SKM-1 treated with dmso at 0.1 percent for 144 hours (cell line): ENCODE measurements at regions not wholly inside any gene's neighbourhood (a gene's known extent, or its start where the extent isn't known, plus 50 kb on each side); places are given as distances from the start of the nearest gene placed in this dataset.

Experiments used
- DNase-seq: peaks from one replicate; lab custom pipeline; 2025; ENCODE audit not compliant: unreplicated experiment; lab: John Stamatoyannopoulos, UW

GRCh38 chr13:33512880-33513554 lies 227.5 kb upstream of the STARD13 start:
- DNase-seq, result no peak

- no peak for DNase-seq
These were observed 228.8 kb upstream of the STARD13 start for GRCh38 chr13:33514362-33514761.

- no peak for DNase-seq
These were observed 229.6 kb upstream of the STARD13 start for GRCh38 chr13:33515146-33515545.

- DNase-seq, result no peak
These were observed 232.9 kb upstream of the STARD13 start for GRCh38 chr13:33518452-33518851.

- DNase-seq, result no peak
These were observed 234.3 kb upstream of the STARD13 start for GRCh38 chr13:33519561-33520467.

- no peak for DNase-seq
These were observed 234.9 kb upstream of the STARD13 start for GRCh38 chr13:33520468-33520839.

GRCh38 chr13:33524086-33524485 lies 238.5 kb upstream of the STARD13 start:
- DNase-seq, result no peak

- DNase-seq, result no peak
These were observed 240.2 kb upstream of the STARD13 start for GRCh38 chr13:33525763-33526162.

- DNase-seq, result no peak
These were observed 241.2 kb upstream of the STARD13 start for GRCh38 chr13:33526718-33527117.

GRCh38 chr13:33528896-33529295 lies 243.3 kb upstream of the STARD13 start:
- DNase-seq, result no peak

GRCh38 chr13:33531484-33531883 lies 245.9 kb upstream of the STARD13 start:
- DNase-seq, result no peak

- DNase-seq, result no peak
These were observed 249.5 kb upstream of the STARD13 start for GRCh38 chr13:33535061-33535460.

GRCh38 chr13:33536601-33537000 lies 251.0 kb upstream of the STARD13 start:
- DNase-seq, result no peak

GRCh38 chr13:33537026-33537425 lies 251.5 kb upstream of the STARD13 start:
- no peak for DNase-seq

GRCh38 chr13:33537676-33538075 lies 252.1 kb upstream of the STARD13 start:
- no peak for DNase-seq

- DNase-seq, result no peak
These were observed 255.9 kb upstream of the STARD13 start for GRCh38 chr13:33541456-33541855.

- DNase-seq, result no peak
These were observed 256.4 kb upstream of the STARD13 start for GRCh38 chr13:33541962-33542308.

- peak; percentile 91 for DNase-seq
These were observed 256.9 kb upstream of the STARD13 start for GRCh38 chr13:33542309-33543088.

GRCh38 chr13:33543089-33543459 lies 257.5 kb upstream of the STARD13 start:
- no peak for DNase-seq

GRCh38 chr13:33543631-33544265 lies 258.2 kb upstream of the STARD13 start:
- no peak for DNase-seq

- DNase-seq, result no peak
These were observed 258.8 kb upstream of the STARD13 start for GRCh38 chr13:33544308-33544707.
